Activated CD4-positive, alpha-beta T cell treated with anti-CD3 and anti-CD28 coated beads, Interleukin-2, amount 10 ng/mL, durations not matched to agents 7 days and 5 days (primary cell): ENCODE measurements at regions not wholly inside any gene's neighbourhood (a gene's known extent, or its start where the extent isn't known, plus 50 kb on each side); places are given as distances from the start of the nearest gene placed in this dataset.
"Not testable (repeated sequence)": the region's sequence is repeated elsewhere in the genome, so short reads cannot be mapped to it uniquely, and the experiment has no call there.

ENCODE experiments used
- CTCF ChIA-PET: fragments of 350-600 bp; sonication (Branson Sonifier 250); formaldehyde crosslinking; loops from one replicate; lab custom pipeline; 2021; ENCODE audit warnings: antibody characterized with exemption; lab: Charles Lee
- POLR2A ChIA-PET: fragments of 350-600 bp; sonication (Branson Sonifier 250); formaldehyde crosslinking; loops from one replicate; lab custom pipeline; 2021; ENCODE audit warnings: antibody characterized with exemption; lab: Charles Lee
- DNase-seq: peaks from one replicate; pipeline ENCODE4 v3.0.0-alpha.2; 2020
- H3K27ac Mint-ChIP-seq: one replicate; pipeline ENCODE4 v1.8.0; 2021; ENCODE audit warnings: mild to moderate bottlenecking, moderate library complexity, mixed read lengths
- H3K27me3 Mint-ChIP-seq: one replicate; pipeline ENCODE4 v1.8.0; 2021; ENCODE audit warnings: mixed read lengths
- H3K36me3 Mint-ChIP-seq: one replicate; pipeline ENCODE4 v1.8.0; 2021; ENCODE audit warnings: low read depth, mixed read lengths
- H3K4me1 Mint-ChIP-seq: one replicate; pipeline ENCODE4 v1.8.0; 2021; ENCODE audit warnings: mixed read lengths
- H3K4me3 Mint-ChIP-seq: one replicate; pipeline ENCODE4 v1.8.0; 2021; ENCODE audit warnings: mild to moderate bottlenecking, moderate library complexity, mixed read lengths
- H3K9me3 Mint-ChIP-seq: one replicate; pipeline ENCODE4 v1.8.0; 2021; ENCODE audit warnings: mixed read lengths

DNA sequence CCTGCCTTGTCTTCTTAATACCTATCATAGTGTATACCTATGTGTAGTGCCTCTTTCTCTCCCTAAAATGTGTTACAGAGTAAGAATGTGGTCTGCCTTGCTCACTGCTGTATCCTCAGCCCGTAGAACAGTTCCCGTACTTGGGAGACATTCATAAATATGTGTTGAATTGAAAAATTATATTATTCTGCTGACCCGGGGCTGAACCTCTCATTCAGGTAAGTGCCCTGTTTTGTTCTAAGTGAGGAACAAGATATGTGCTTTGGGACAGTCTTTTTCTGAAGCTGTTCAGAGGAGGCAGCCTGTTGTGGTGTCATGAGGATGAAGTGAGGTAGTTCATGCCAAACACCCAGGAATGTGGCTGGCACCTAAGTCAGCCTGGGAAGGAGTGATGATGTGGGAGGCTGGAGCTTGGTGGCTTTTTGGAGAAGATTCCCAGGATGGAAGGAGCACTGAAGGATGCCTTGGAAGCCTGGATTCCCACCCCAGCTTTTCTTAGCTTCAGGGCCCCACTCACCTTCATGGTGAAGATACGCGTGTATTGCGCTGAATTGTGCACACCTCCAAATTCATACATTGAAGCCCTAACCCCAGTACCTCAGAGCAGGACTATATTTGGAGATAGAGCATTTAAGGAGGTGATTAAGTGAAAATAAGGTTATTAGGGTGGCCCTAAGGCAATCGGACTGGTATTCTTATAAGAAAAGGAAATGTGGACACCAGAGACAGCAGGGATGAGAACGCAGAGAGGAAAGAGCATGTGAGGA is 166.3 kb downstream of the DDX1 start:
- Mint-ChIP-seq H3K4me3 (no peak overlapping the region), H3K36me3 (no peaks in the 10 kb centered on the region), H3K27ac (no peak overlapping the region), H3K9me3 (no peaks in the 10 kb centered on the region), H3K4me1 (no peaks in the 10 kb centered on the region), H3K27me3 (no peaks in the 10 kb centered on the region)
- DNase-seq = no peak
- CTCF ChIA-PET = interaction anchor here (0.5 kb wide), 1 partner anchor 140 kb away, joined by 3 read pairs; no protein-coding TSS in a partner anchor
- POLR2A ChIA-PET = no interaction called here

DNA sequence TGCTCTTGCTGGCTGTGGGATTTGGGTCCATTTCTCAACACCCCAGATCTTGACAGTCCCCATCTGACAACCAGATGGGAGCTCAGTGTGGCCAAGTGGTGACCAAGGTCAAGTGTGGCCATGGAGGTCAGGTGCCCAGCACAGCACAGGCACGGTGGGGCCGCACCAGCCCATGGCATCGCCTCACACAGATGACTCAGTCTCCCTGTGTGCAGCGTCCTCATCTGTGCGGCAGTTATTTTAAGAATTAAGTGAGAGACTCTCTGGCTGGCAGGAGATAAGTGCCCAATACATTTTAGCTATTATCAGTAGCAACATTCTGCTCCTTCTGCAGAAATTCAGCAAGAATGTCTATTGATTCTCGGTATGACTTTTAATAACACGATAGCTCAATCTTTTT is 167.2 kb downstream of the DDX1 start:
- DNase-seq = no peak
- no peaks in the 10 kb centered on the region for H3K36me3 Mint-ChIP-seq
- H3K4me3 Mint-ChIP-seq = no peak overlapping the region
- no peaks in the 10 kb centered on the region for H3K27me3 Mint-ChIP-seq
- H3K4me1 Mint-ChIP-seq = no peaks in the 10 kb centered on the region
- ChIA-PET CTCF (no interaction called here), POLR2A (no interaction called here)
- H3K27ac Mint-ChIP-seq = no peak overlapping the region
- no peaks in the 10 kb centered on the region for H3K9me3 Mint-ChIP-seq

DNA sequence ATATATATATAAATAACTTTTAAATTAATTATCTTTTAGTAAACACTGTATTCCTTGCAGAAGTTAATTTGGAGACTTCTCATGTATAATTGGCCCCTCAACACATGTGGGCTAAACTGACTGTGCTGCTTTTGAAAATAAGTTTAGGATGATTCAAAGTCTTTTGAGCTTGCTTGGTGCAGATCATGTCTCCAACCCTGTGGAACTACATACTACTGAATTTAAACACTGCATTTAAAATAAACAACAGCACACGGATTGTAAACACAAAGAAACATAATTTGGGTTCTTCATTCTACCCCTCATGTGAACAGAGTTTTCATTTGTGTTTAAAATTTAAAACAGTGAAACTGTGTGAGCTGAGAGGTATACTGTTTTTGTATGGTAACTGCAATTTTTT is 167.7 kb downstream of the DDX1 start:
- Mint-ChIP-seq H3K27me3 (no peaks in the 10 kb centered on the region), H3K36me3 (no peaks in the 10 kb centered on the region), H3K9me3 (no peaks in the 10 kb centered on the region), H3K27ac (no peak overlapping the region), H3K4me1 (no peaks in the 10 kb centered on the region), H3K4me3 (no peak overlapping the region)
- POLR2A ChIA-PET = no interaction called here
- CTCF ChIA-PET = no interaction called here
- DNase-seq = no peak

DNA sequence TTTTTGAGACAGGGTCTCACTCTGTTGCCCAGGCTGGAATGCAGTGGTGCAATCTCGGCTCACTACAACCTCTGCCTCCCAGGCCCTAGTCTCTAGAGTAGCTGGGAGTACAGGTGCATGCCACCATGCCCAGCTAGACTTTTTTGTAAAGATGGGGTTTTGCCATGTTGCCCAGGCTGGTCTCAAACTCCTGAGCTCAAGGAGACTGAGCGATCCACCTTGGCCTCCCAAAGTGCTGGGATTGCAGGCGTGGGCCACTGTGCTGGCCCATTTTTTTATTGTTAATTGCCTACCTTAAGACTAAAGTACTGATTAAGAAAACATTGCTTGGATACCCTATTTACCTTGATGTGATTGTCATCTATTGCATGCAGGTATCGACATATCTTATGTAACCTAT is 168.1 kb downstream of the DDX1 start:
- H3K27me3 Mint-ChIP-seq, DNase-seq, POLR2A ChIA-PET, H3K27ac Mint-ChIP-seq, H3K36me3 Mint-ChIP-seq, CTCF ChIA-PET, H3K9me3 Mint-ChIP-seq, H3K4me3 Mint-ChIP-seq, H3K4me1 Mint-ChIP-seq: not testable (repeated sequence)

DNA sequence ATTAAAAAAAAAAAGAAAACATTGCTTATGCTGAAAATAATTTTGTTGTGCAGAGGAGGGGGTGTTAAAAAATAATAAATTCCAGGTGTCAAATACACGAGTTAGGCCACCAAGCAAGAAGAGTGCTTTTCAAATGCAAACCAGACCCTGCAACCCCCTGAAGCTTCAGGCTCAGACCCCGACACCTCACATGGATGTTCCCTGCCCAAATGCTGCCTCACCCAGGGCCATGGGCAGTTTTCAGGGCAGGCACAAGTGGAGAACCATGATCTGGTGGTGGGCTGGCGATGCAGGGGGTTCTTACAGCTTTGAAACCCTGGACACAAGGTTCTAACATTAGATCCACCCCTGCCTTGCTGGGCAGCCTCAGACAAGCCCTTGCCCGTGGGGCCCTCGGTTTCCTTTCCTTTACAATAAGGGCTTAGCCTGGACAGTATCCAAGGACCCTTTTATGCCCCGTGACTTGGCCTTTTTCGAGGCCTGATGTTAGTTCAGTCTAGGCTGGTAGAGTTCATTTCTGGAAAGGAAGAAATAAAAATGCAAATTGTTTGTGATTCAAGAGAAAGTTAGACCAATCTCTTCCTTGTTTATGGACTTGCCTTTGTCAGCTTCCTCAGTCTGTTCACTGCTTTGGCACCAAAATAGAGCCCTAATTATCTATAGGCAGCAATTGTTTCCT is 168.7 kb downstream of the DDX1 start:
- H3K4me1 Mint-ChIP-seq = no peaks in the 10 kb centered on the region
- no peak overlapping the region for H3K27ac Mint-ChIP-seq
- POLR2A ChIA-PET = no interaction called here
- CTCF ChIA-PET = interaction anchor here (0.7 kb wide), 1 partner anchor 123 kb away, joined by 3 read pairs; no protein-coding TSS in a partner anchor
- no peaks in the 10 kb centered on the region for H3K36me3 Mint-ChIP-seq
- H3K27me3 Mint-ChIP-seq = no peaks in the 10 kb centered on the region
- no peak overlapping the region for H3K4me3 Mint-ChIP-seq
- DNase-seq = no peak
- no peaks in the 10 kb centered on the region for H3K9me3 Mint-ChIP-seq

DNA sequence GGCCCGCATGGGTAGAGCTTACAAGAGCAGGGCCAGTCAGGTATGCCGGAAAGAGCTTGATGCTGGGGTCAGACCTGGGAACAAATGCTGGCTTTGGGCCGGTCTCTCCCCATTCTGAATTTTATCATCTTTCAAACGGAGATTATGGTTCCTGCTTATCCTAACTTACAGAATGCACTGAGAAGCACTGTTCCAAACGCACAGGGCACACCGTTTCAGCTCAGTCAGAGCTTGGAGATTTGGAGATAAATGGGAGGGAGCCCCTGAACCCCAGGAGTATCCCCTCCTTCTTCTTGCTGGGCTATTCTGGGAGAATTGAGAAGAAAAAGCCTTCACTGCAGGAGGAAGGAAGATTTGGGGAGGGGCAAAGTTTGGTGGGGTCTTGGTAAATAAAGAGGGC is 169.4 kb downstream of the DDX1 start:
- H3K9me3 Mint-ChIP-seq = no peaks in the 10 kb centered on the region
- POLR2A ChIA-PET = no interaction called here
- H3K36me3 Mint-ChIP-seq = no peaks in the 10 kb centered on the region

DNA sequence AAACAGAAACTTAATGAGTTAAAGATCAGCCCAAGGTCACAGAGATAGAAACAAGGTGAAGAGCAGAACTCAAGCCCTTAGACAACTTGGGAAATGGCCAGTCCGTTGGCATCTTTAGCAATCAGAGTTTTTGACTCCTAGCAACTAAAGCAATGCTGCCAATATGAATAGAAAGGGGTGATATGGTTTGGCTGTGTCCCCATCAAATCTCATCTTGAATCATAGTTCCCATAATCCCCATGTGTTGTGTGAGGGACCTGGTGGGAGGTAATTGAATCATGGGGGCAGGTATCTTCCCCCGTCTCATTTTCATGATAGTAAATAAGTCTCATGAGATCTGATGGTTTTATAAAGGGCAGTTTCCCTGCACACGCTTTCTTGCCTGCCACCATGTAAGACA is 170.2 kb downstream of the DDX1 start:
- Mint-ChIP-seq H3K4me3 (no peak overlapping the region), H3K9me3 (no peaks in the 10 kb centered on the region), H3K36me3 (no peaks in the 10 kb centered on the region), H3K4me1 (no peaks in the 10 kb centered on the region), H3K27me3 (no peaks in the 10 kb centered on the region), H3K27ac (no peak overlapping the region)
- POLR2A ChIA-PET = no interaction called here
- CTCF ChIA-PET = no interaction called here
- DNase-seq = no peak

More for the DNA sequence above, 169.4 kb downstream of the DDX1 start:
- H3K27ac Mint-ChIP-seq = no peak overlapping the region
- H3K4me1 Mint-ChIP-seq = no peaks in the 10 kb centered on the region
- no peak for DNase-seq
- CTCF ChIA-PET = no interaction called here
- H3K4me3 Mint-ChIP-seq = no peak overlapping the region
- H3K27me3 Mint-ChIP-seq = no peaks in the 10 kb centered on the region

DNA sequence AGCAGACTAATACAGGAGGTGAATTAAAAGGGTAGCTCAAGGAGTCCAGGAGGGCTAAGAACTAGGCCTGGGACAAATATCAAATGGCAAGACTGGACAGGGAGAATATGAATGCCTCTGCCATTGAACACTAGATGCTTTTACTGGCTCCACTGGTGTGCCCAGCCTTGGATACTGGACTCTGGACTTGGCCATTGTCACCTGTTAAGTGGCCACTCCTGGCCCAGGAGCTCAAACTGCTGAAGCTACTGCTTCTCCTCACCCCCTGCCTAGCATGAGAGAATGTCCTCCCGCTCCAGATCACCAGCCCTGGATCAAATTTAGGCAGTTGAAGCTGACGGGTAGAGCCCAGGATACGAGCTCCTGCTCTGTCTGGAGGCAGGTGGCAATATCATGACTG is 170.8 kb downstream of the DDX1 start:
- H3K4me1 Mint-ChIP-seq = no peaks in the 10 kb centered on the region
- ChIA-PET POLR2A (no interaction called here), CTCF (interaction anchor here (0.7 kb wide), 1 partner anchor 23 kb away, joined by 3 read pairs; no protein-coding TSS in a partner anchor)
- H3K4me3 Mint-ChIP-seq = no peak overlapping the region
- H3K9me3 Mint-ChIP-seq = no peaks in the 10 kb centered on the region
- H3K27ac Mint-ChIP-seq = no peak overlapping the region
- no peak for DNase-seq
- H3K36me3 Mint-ChIP-seq = no peaks in the 10 kb centered on the region
- no peaks in the 10 kb centered on the region for H3K27me3 Mint-ChIP-seq

DNA sequence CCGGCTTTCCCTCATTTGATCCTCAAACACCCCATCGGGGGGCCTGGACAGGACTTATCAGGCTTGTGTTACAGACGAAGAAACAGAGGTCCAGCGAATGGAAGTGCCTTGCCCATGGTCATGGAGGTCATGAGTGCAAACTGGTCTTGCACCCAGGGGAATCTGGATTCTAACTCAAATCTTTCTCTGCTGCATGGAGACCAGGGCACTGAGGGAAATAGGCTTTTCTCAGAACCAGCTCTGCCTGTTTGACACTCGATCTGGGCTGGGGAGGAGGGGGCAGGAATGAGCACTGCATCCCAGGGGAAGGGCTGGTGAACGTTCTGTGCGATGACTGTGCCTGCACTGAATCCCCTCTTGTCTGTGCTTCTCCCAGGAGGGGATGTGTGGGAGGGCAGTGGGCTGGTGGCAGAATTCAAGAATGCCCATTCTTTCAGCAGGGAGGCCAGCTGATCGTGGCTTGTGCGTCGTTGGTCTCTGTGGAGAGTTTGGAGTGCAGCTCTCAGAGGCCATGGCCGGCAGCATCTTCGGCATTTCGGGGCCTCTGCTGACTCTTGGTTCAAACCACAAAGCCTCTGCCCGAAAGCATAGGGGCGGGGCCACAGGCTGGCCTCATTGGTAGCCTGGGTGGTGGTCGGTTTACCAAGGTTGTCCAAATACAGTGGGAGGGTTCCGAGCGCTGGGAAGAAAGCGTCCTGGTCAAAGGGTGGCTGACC is 171.6 kb downstream of the DDX1 start:
- POLR2A ChIA-PET = no interaction called here
- H3K27ac Mint-ChIP-seq = no peak overlapping the region
- H3K4me3 Mint-ChIP-seq = no peak overlapping the region
- H3K4me1 Mint-ChIP-seq = no peaks in the 10 kb centered on the region
- no peaks in the 10 kb centered on the region for H3K27me3 Mint-ChIP-seq
- CTCF ChIA-PET = interaction anchor here (0.7 kb wide), 1 partner anchor 23 kb away, joined by 3 read pairs; no protein-coding TSS in a partner anchor
- no peak for DNase-seq
- no peaks in the 10 kb centered on the region for H3K9me3 Mint-ChIP-seq
- H3K36me3 Mint-ChIP-seq = no peaks in the 10 kb centered on the region

DNA sequence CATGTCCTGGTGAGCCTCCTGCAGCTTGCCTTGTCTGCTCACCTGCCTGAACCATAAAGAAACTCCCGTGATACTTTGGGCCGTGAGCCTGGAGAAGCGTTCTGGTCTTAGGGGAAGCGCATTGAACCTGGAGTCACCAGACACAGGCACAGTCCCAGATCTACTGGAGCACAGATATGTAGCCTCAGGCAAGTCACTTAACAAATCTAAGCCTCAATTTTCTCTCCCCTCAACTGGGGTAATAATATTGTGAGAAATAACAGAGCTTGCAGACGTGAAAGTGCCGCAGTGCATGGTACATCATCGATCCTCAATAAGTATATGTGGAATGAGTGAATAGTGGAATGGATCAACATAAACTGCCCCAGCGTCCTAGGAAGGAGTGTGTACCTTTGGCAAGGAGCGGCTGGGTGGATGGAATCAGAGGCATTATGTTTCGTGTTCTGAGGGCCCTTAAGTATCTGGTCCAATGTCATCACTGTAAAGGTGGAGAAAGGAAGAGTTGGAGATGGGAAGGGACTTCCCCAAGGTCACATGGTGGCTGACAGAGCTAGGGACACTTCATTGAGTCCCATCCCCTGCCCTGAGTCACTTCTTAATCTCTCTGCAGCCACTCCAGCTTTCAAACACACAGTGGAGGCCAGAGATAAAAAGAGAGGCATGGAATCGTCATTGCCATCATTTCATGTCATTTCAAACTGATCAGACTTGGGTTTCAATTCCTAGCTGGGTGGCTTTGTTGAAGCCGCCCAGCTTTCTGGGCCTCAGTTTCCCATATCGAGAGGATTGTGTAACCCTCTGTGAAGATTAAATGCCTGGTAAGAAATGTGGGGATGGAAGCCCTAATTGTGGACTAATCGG is 172.4 kb downstream of the DDX1 start:
- no peaks in the 10 kb centered on the region for H3K27me3 Mint-ChIP-seq
- DNase-seq = no peak
- no peaks in the 10 kb centered on the region for H3K36me3 Mint-ChIP-seq
- H3K27ac Mint-ChIP-seq = no peak overlapping the region
- no peak overlapping the region for H3K4me3 Mint-ChIP-seq
- POLR2A ChIA-PET = no interaction called here
- CTCF ChIA-PET = no interaction called here
- no peaks in the 10 kb centered on the region for H3K9me3 Mint-ChIP-seq
- no peaks in the 10 kb centered on the region for H3K4me1 Mint-ChIP-seq

DNA sequence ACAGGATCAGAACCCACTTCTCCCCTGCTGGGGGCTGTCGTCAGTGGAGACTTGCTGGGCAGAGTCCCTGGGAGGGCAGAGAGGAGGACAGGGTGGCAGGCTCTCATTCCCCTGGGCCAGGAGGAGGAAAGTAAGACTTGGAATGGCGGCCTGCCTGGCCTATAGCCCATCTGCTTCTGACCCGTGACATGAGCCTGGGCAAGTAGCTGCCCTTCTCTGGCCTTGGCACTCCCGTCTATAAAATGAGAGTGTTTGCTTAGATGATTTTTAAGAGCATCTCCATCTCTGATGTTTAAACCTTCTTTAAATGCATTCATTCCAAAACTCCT is 173.0 kb downstream of the DDX1 start:
- no peaks in the 10 kb centered on the region for H3K4me1 Mint-ChIP-seq
- no peaks in the 10 kb centered on the region for H3K9me3 Mint-ChIP-seq
- CTCF ChIA-PET = no interaction called here
- H3K4me3 Mint-ChIP-seq = no peak overlapping the region
- H3K27me3 Mint-ChIP-seq = no peaks in the 10 kb centered on the region
- no peak for DNase-seq
- no peaks in the 10 kb centered on the region for H3K36me3 Mint-ChIP-seq
- POLR2A ChIA-PET = no interaction called here
- no peak overlapping the region for H3K27ac Mint-ChIP-seq

DNA sequence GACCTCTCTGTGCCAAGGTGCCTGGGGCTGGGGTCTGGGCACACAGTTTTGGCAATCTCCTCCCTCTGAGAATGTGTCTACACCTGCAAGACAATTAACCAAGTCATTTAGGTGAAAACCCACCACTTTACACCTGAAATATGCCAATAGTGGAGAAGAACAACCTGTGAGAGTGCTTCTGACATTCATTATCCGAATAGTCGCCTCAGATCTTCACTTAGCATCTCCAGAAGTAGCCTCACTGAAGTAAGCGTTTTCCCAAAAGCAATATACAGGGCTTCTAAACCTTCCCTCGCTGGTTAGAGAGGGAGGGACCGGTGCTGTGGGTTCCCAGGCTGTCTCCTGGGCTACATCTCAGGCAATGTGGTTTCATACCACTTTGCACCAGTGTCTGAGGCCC is 173.5 kb downstream of the DDX1 start:
- Mint-ChIP-seq H3K36me3 (no peaks in the 10 kb centered on the region), H3K27ac (no peak overlapping the region), H3K4me3 (no peak overlapping the region), H3K9me3 (no peaks in the 10 kb centered on the region), H3K27me3 (no peaks in the 10 kb centered on the region), H3K4me1 (no peaks in the 10 kb centered on the region)
- ChIA-PET CTCF (no interaction called here), POLR2A (no interaction called here)
- DNase-seq = no peak
